Heart right ventricle (tissue), 16 donors: ENCODE measurements at regions not wholly inside any gene's neighbourhood (a gene's known extent, or its start where the extent isn't known, plus 50 kb on each side); places are given as distances from the start of the nearest gene placed in this dataset.

ENCODE experiments used
- ATAC-seq, 8 donors: fragments of 200-7000 bp; cut with Tn5 transposase; one replicate each; pipeline ENCODE4 v1.9.1; 2020; ENCODE audit warnings: mild to moderate bottlenecking in 8 of 8, moderate library complexity in 8 of 8, moderate number of reproducible peaks in 1 of 8
- DNase-seq, 2 donors: peaks; one replicate each; pipeline ENCODE4 v3.0.0-alpha.2; 2020
- H3K27ac ChIP-seq, 10 donors: fragments of 200-600 bp; sonication (generic) in 2 of 10; one replicate each; pipeline versions ENCODE4 v1.5.0 to v1.8.0; 2020 to 2022; ENCODE audit warnings: mild to moderate bottlenecking in 3 of 10
- H3K27me3 ChIP-seq, 7 donors: fragments of 200-600 bp; one replicate each; pipeline ENCODE4 v1.8.0; 2021 to 2022; ENCODE audit warnings: mild to moderate bottlenecking in 2 of 7
- H3K36me3 ChIP-seq, 9 donors: fragments of 200-600 bp; sonication (generic) in 1 of 9; one replicate each; pipeline versions ENCODE4 v1.5.0 to v1.8.0; 2020 to 2022; ENCODE audit warnings: mild to moderate bottlenecking in 2 of 9
- H3K4me1 ChIP-seq, 9 donors: fragments of 200-600 bp; sonication (generic) in 1 of 9; one replicate each; pipeline versions ENCODE4 v1.5.0 to v1.8.0; 2020 to 2022; ENCODE audit warnings: mild to moderate bottlenecking in 4 of 9
- H3K4me3 ChIP-seq, 10 donors: fragments of 200-600 bp; sonication (generic) in 2 of 10; one replicate each; pipeline versions ENCODE4 v1.5.0 to v1.8.0; 2020 to 2022; ENCODE audit warnings: mild to moderate bottlenecking in 7 of 10, moderate library complexity in 2 of 10
- H3K9me3 ChIP-seq, 11 donors: fragments of 200-600 bp in 10 of 11; sonication (generic) in 2 of 11; one replicate each; pipeline versions ENCODE4 v1.5.0 to v1.8.0; 2013 to 2022; ENCODE audit warnings: mild to moderate bottlenecking in 2 of 11, control low read depth in 1 of 11, moderate library complexity in 1 of 11
- CTCF ChIP-seq, 9 donors: fragments of 200-600 bp; sonication (generic) in 2 of 9; IDR thresholded peaks; one replicate each; pipeline versions ENCODE4 v1.5.0 to v1.8.0; 2021 to 2022; ENCODE audit warnings: antibody characterized with exemption in 9 of 9, mild to moderate bottlenecking in 5 of 9, moderate library complexity in 1 of 9
- WGBS, 2 donors: extraction: QIAGEN DNeasy Blood & Tissue Kit; methylation state at CpG; one replicate each; pipeline ENCODE4 v1.1.7; 2013; ENCODE audit warnings: inconsistent platforms in 1 of 2; 5-methylcytosine and 5-hydroxymethylcytosine counted together
- intact Hi-C, 10 donors: fragments of 100-400 bp; cut with DNase I; formaldehyde crosslinking; loops; one replicate each; pipeline versions ENCODE4 v1.11.1 to v1.14.2; 2022
- donor health status: Arrhythmogenic right ventricular cardiomyopathy.
- donor health status: ischemic (EF 13 %, LVEDD 7.1; RV severe dilation, severe dysfunction).
- donor health status: healthy with polysubstance abuse.
- donor health status: DM: no; HTN: yes; CAD: no.
- donor health status: DM: no; HTN: no; CAD: no.
- donor health status: ischemic (EF 25% LVEDD 6.9; RV normal size, moderate dysfunction).
- donor health status: ischemic (EF 25% LVEDD 5.7; RV mildly dilated, moderate dysfunction).
- donor health status: healthy.
- donor health status: DM: yes; HTN: yes; CAD: no.
- donor health status: Ischemic cardiomyopathy.
- donor health status: ischemic (EF 35%, LVEDD 5.7; RV mildly dilated, moderate dysfunction).
- donor health status: nonischemic (EF 11% LVEDD 7.7; RV severe dilation, severe dysfunction).
- donor health status: DM: yes; HTN: yes; CAD: no.
- donor health status: PGD.
- donor health status: ischemic (EF 29% LVEDD 5.4; RV normal size, mild dysfunction).
- donor health status: nonischemic (EF 23%, LVEDD 6.1; RV moderate dilation, normal function).

GRCh38 chr16:54564841-54565240, 278.3 kb upstream of the IRX3 start:
- WGBS, 2 donors: 83 to 90% methylated on average over 4 of the region's 4 CpGs
- intact Hi-C loops: no loop called here
- no peaks in the 10 kb centered on the region for H3K4me1 ChIP-seq
- DNase-seq (no peak), ATAC-seq (no peak)
- no peak overlapping the region for H3K27ac ChIP-seq
- no peak for TF ChIP-seq CTCF (IDR thresholded peaks at IDR 0.05)
- no peaks in the 10 kb centered on the region for H3K27me3 ChIP-seq
- H3K9me3 ChIP-seq: no peaks in the 10 kb centered on the region
- no peaks in the 10 kb centered on the region for H3K36me3 ChIP-seq
- H3K4me3 ChIP-seq: no peak overlapping the region

- 79 to 80% methylated on average over 3 of the region's 3 CpGs for WGBS, 2 donors
Observed at GRCh38 chr16:54554581-54554980, 268.0 kb upstream of the IRX3 start.

GRCh38 chr16:54548281-54548680, 261.7 kb upstream of the IRX3 start:
- intact Hi-C loops: no loop called here
- WGBS, 2 donors: 92 to 94% methylated on average over 7 of the region's 7 CpGs
- TF ChIP-seq CTCF (IDR thresholded peaks at IDR 0.05): no peak
- H3K4me3 ChIP-seq: no peak overlapping the region
- no peaks in the 10 kb centered on the region for H3K27me3 ChIP-seq
- DNase-seq: no peak
- H3K4me1 ChIP-seq: peaks cover 0 to 4% (median 0%) of the 10 kb centered on the region in 9 donors
- H3K36me3 ChIP-seq: no peaks in the 10 kb centered on the region
- no peak for ATAC-seq
- H3K9me3 ChIP-seq: no peaks in the 10 kb centered on the region
- H3K27ac ChIP-seq: no peak overlapping the region

More at GRCh38 chr16:54554581-54554980, 268.0 kb upstream of the IRX3 start:
- Histone ChIP-seq H3K27ac (no peak overlapping the region), H3K4me3 (no peak overlapping the region), H3K9me3 (peaks cover 0 to 14% (median 0%) of the 10 kb centered on the region in 11 donors), H3K4me1 (no peaks in the 10 kb centered on the region), H3K27me3 (no peaks in the 10 kb centered on the region), H3K36me3 (no peaks in the 10 kb centered on the region)
- no peak for DNase-seq
- no peak for TF ChIP-seq CTCF (IDR thresholded peaks at IDR 0.05)
- intact Hi-C loops: no loop called here
- no peak for ATAC-seq

- intact Hi-C loops: no loop called here
- Histone ChIP-seq H3K27ac (no peak overlapping the region), H3K27me3 (no peaks in the 10 kb centered on the region), H3K9me3 (no peaks in the 10 kb centered on the region), H3K4me3 (no peak overlapping the region), H3K36me3 (no peaks in the 10 kb centered on the region), H3K4me1 (peaks cover 0 to 4% (median 0%) of the 10 kb centered on the region in 9 donors)
- 76 to 92% methylated on average over 4 of the region's 4 CpGs for WGBS, 2 donors
- ATAC-seq (no peak), DNase-seq (no peak)
- no peak for TF ChIP-seq CTCF (IDR thresholded peaks at IDR 0.05)
Observed at GRCh38 chr16:54547052-54547451, 260.5 kb upstream of the IRX3 start.
